ENCODE measurements at regions not wholly inside any gene's neighbourhood (a gene's known extent, or its start where the extent isn't known, plus 50 kb on each side); places are given as distances from the start of the nearest gene placed in this dataset.
"Not testable (repeated sequence)": the region's sequence is repeated elsewhere in the genome, so short reads cannot be mapped to it uniquely, and the experiment has no call there.

DNA sequence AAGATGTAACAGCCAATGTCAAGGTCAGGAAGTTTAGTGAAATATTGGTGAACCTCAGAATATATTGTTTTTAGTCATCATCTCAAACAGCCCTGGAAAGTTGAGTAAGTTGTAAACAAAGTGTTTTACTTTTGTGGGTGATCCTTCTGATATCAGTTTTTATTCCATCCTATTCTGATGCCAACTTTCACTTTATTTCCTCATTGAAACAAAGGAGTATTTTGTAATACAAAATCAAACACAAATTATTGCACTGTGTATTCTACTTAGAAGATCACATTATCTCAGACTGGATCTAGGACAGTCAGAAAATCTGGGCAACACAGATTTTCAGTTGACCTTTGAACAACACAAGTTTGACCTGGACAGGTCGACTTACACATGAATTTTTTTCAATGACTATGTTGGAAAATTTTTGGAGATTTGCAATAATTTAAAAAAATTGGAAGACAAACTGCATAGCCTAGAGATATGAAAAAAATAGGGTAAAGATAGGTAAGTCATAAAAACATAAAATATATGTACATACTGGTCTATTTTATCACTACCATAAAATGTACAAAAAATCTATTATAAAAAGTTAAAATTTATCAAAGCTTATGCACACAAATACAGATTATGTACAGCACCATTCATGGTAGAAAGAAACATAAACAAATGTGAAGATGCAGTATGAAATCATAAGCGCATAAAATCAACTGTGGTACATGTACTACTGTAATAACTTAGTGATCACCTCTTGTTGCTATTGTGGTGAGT, 709.1 kb upstream of the FAM241A start:
- no peak for DNase-seq

DNA sequence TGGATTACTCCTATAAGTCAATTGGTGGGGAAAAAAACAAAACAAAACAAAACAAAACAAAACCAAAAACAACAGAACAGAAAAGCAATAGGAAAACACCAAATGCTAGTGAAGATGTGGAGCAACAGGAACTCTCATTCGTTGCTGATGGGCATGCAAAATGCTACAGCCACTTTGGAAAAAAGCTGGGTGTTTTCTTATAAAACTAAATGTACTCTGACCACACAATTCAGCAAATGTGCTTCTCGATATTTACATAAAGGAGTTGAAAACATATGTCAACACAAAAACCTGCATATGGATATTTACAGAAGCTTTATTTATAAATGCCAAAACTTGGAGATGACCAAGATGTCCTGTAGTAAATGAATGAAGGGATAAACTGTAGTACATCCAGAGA, 703.6 kb upstream of the FAM241A start:
- no peak for DNase-seq

GRCh38 chr4:111444836-111445235, 700.4 kb upstream of the FAM241A start:
- not testable (repeated sequence) for DNase-seq

GRCh38 chr4:111449657-111450056, 695.6 kb upstream of the FAM241A start:
- no peak for DNase-seq

DNA sequence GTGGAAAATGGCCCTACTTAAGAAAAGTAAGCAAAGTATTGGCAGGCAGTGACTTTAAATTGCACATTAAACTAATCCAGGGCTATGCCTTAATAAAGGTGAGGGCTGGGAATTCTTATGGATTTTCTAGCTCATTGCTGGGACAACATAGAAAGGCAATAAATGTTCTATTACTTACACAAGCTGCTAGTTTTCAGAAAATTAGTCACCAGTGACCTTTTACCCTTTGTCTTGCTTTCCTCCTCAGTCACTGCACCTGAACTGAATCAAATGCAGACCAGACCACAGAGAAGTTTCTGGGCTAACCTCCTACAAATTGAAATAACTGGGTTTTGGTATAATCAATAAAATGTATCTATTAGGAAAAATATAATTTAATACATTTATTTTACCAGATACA, 694.4 kb upstream of the FAM241A start:
- DNase-seq, result no peak

GRCh38 chr4:111453216-111453615, 692.0 kb upstream of the FAM241A start:
- no peak for DNase-seq

DNA sequence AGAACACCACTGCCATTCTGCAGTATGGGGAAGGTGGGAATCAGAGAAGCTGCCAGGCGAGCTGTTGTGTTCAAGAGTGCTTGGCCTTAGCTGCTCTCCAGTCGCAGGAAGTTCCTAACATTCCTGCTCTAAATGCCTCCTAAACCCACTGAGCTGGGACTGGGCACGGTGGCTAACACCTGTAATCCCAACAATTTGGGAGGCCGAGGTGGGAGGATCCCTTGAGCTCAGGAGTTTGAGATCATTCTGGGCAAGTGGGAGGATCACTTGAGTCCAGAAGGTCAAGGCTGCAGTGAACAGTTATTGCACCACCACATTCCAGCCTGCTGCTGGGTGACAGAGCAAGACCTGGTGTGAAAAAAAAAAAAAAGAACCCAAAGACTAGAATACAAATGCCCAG, 690.3 kb upstream of the FAM241A start:
- no peak for DNase-seq

GRCh38 chr4:111464251-111465045, 680.8 kb upstream of the FAM241A start:
- no peak for DNase-seq

- DNase-seq, result no peak
Measured at GRCh38 chr4:111466811-111467604, 678.2 kb upstream of the FAM241A start.

- no peak for DNase-seq
Measured at GRCh38 chr4:111475001-111475400, 670.3 kb upstream of the FAM241A start.

DNA sequence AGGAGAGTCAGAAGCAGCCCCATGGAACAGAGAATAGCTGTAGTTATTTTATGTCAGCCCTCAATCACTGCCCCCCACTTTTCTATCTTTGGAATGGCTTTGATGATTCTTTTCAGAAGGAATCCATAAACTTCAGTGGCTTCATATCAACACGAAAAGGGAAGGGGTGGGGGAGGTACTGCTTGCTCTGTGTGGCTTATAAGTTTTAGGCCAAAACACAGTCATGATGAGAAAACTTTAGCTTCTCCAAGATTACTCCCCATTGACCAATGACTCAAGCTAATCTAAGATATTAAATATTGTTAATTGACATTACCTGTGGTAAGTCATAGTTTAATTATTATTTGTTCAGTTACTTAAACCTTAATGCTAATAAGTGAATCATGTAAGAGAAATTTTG, 669.6 kb upstream of the FAM241A start:
- DNase-seq, result no peak

DNA sequence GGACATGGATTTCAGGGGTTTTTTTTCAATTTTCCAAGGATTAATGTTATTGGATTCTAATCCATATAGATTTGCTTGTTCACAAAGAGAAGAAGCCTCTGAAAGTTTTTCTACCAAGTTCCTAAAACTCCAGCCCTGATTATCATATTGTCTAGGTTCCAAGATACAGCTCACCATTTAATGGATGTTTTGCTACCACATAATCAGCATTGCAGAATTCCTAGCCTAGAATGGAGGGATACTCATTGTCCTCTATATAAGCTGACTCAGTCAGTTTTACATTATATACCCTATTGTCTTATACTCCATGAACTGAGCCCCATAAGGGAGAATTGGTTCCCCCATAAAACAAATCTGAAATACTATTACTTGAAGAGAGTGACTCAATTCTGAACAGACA, 664.7 kb upstream of the FAM241A start:
- no peak for DNase-seq

GRCh38 chr4:111483375-111484169, 661.7 kb upstream of the FAM241A start:
- peak; percentile 51 for DNase-seq

GRCh38 chr4:111492496-111492895, 652.8 kb upstream of the FAM241A start:
- DNase-seq, result no peak

DNA sequence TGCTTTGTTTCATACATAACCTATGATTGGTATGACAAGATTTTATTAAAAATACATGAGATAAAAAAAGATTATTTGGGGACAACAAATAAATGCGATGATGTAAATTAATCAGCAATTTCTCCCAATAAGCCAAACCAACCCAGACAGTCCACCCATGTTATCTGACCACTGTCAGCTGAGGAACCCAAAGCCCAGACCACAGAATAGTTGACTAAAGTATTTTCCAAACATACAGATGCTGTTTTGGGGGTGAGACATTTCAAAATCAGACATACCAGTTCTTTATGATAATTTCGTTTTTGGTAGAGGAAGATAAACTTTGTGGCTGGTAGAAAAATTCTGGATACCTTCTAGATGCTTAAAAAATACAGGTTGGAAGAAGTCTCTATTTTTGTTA, 650.8 kb upstream of the FAM241A start:
- no peak for DNase-seq

- DNase-seq, result no peak
Measured at GRCh38 chr4:111494971-111495370, 650.3 kb upstream of the FAM241A start.

- DNase-seq, result no peak
Measured at GRCh38 chr4:111499291-111499690, 646.0 kb upstream of the FAM241A start.

- DNase-seq, result no peak
Measured at GRCh38 chr4:111499706-111500105, 645.5 kb upstream of the FAM241A start.

GRCh38 chr4:111500858-111501257, 644.4 kb upstream of the FAM241A start:
- DNase-seq, result no peak

GRCh38 chr4:111501946-111502345, 643.3 kb upstream of the FAM241A start:
- no peak for DNase-seq

- DNase-seq, result no peak
Measured at GRCh38 chr4:111502626-111503025, 642.6 kb upstream of the FAM241A start.

DNA sequence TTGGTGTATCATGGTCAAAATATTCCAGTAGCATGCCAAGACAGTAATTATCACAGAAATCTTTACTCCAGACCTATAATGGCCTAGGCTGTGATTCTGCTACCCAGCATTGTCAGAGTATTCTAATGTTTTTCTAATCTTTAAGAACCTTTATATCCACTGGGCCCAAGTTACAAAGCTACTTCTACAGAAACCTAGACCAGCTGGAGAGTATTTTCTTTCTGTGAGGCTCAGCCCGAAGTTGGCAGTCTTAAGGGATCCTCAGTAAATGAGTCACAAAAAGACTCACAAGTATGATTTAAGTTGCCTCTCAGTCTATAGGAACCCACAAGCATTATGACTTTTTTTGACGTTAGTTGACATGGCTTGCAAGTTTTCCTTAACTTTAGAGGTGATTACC, 638.5 kb upstream of the FAM241A start:
- no peak for DNase-seq

DNA sequence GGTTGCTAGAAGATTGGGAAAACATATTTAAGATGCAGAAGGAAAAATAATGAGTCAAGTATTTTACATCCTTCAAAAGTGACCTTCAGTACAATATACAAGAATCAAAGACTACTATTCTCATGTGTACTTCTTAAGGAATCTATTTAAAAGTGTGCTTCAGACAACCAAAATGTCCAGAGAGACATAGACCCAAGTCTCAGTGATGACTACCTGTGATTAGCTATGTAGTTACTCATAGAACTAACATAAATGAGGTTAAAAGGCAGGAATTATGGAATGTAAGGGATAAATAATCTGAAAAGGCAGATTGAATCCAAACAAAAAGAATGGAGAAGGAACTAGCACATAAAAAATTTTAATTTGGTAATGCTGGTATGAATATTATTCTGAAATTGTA, 634.7 kb upstream of the FAM241A start:
- no peak for DNase-seq
